ENCODE measurements at regions not wholly inside any gene's neighbourhood (a gene's known extent, or its start where the extent isn't known, plus 50 kb on each side); places are given as distances from the start of the nearest gene placed in this dataset.

GRCh38 chr16:62256406-62256805 lies 220.2 kb upstream of the CDH8 start:
- intact Hi-C loops (cut with DNase I, micrococcal nuclease): no loop called here

GRCh38 chr16:62254847-62255246 lies 218.6 kb upstream of the CDH8 start:
- H3K27me3 Mint-ChIP-seq: no peaks in the 10 kb centered on the region
- ATAC-seq (ENCODE audit: poor library complexity) (no peak), DNase-seq (no peak)
- intact Hi-C loops (cut with DNase I, micrococcal nuclease): no loop called here
- Histone ChIP-seq H3K27me3 (ENCODE audit: control insufficient read depth in 1 of 2, insufficient read depth in 2 of 2, low read length in 2 of 2) (no peaks in the 10 kb centered on the region), H3K36me3 (ENCODE audit: insufficient read depth, low read length) (no peaks in the 10 kb centered on the region), H3K9me3 (ENCODE audit: control insufficient read depth in 1 of 2, insufficient read depth in 1 of 2, low read length in 2 of 2) (peaks cover 5 to 8% of the 10 kb centered on the region in 2 experiments), H3K4me1 (ENCODE audit: insufficient read depth, low read length) (no peaks in the 10 kb centered on the region), H3K27ac (ENCODE audit: low read depth in 1 of 2, low read length in 2 of 2) (no peak overlapping the region), H3K4me3 (ENCODE audit: low read length) (no peak overlapping the region)
- H3K36me3 Mint-ChIP-seq (ENCODE audit: low read depth): no peaks in the 10 kb centered on the region
- CTCF ChIA-PET: no interaction called here
- POLR2A ChIA-PET: no interaction called here
- H3K4me3 Mint-ChIP-seq: no peak overlapping the region
- no peaks in the 10 kb centered on the region for H3K4me1 Mint-ChIP-seq (ENCODE audit: low read depth)
- no peak for TF ChIP-seq CTCF (IDR thresholded peaks at IDR 0.05)
- no peak overlapping the region for H3K27ac Mint-ChIP-seq
- peaks cover 11% of the 10 kb centered on the region for H3K9me3 Mint-ChIP-seq

More at GRCh38 chr16:62256406-62256805, 220.2 kb upstream of the CDH8 start:
- H3K27ac Mint-ChIP-seq: no peak overlapping the region
- no peak overlapping the region for H3K4me3 ChIP-seq (ENCODE audit: low read length)
- H3K4me1 ChIP-seq (ENCODE audit: insufficient read depth, low read length): no peaks in the 10 kb centered on the region
- H3K4me3 Mint-ChIP-seq: no peak overlapping the region
- H3K4me1 Mint-ChIP-seq (ENCODE audit: low read depth): no peaks in the 10 kb centered on the region
- peaks cover 7% of the 10 kb centered on the region for H3K9me3 Mint-ChIP-seq
- ATAC-seq (ENCODE audit: poor library complexity) (no peak), DNase-seq (no peak)
- no peaks in the 10 kb centered on the region for H3K36me3 ChIP-seq (ENCODE audit: insufficient read depth, low read length)
- peaks cover 0 to 11% of the 10 kb centered on the region in 2 experiments for H3K9me3 ChIP-seq (ENCODE audit: control insufficient read depth in 1 of 2, insufficient read depth in 1 of 2, low read length in 2 of 2)
- H3K27me3 ChIP-seq (ENCODE audit: control insufficient read depth in 1 of 2, insufficient read depth in 2 of 2, low read length in 2 of 2): no peaks in the 10 kb centered on the region
- ChIA-PET POLR2A (no interaction called here), CTCF (no interaction called here)
- no peak for TF ChIP-seq CTCF (IDR thresholded peaks at IDR 0.05)
- no peaks in the 10 kb centered on the region for H3K36me3 Mint-ChIP-seq (ENCODE audit: low read depth)
- H3K27me3 Mint-ChIP-seq: no peaks in the 10 kb centered on the region
- no peak overlapping the region for H3K27ac ChIP-seq (ENCODE audit: low read depth in 1 of 2, low read length in 2 of 2)

GRCh38 chr16:62254372-62254771 lies 218.1 kb upstream of the CDH8 start:
- no peak for DNase-seq
- intact Hi-C loops (cut with DNase I, micrococcal nuclease): no loop called here
- H3K27me3 Mint-ChIP-seq: no peaks in the 10 kb centered on the region
- ATAC-seq (ENCODE audit: poor library complexity): no peak
- Histone ChIP-seq H3K4me3 (ENCODE audit: low read length) (no peak overlapping the region), H3K4me1 (ENCODE audit: insufficient read depth, low read length) (no peaks in the 10 kb centered on the region), H3K27me3 (ENCODE audit: control insufficient read depth in 1 of 2, insufficient read depth in 2 of 2, low read length in 2 of 2) (no peaks in the 10 kb centered on the region), H3K9me3 (ENCODE audit: control insufficient read depth in 1 of 2, insufficient read depth in 1 of 2, low read length in 2 of 2) (peaks cover 5 to 8% of the 10 kb centered on the region in 2 experiments), H3K36me3 (ENCODE audit: insufficient read depth, low read length) (no peaks in the 10 kb centered on the region), H3K27ac (ENCODE audit: low read depth in 1 of 2, low read length in 2 of 2) (no peak overlapping the region)
- no peak overlapping the region for H3K27ac Mint-ChIP-seq
- no peak overlapping the region for H3K4me3 Mint-ChIP-seq
- POLR2A ChIA-PET: no interaction called here
- H3K9me3 Mint-ChIP-seq: peaks cover 14% of the 10 kb centered on the region
- no peak for TF ChIP-seq CTCF (IDR thresholded peaks at IDR 0.05)
- no peaks in the 10 kb centered on the region for H3K36me3 Mint-ChIP-seq (ENCODE audit: low read depth)
- CTCF ChIA-PET: no interaction called here
- H3K4me1 Mint-ChIP-seq (ENCODE audit: low read depth): no peaks in the 10 kb centered on the region

All from CD4-positive, alpha-beta T cell (primary cell).